Cardiac fibroblast (primary cell): ENCODE measurements at regions not wholly inside any gene's neighbourhood (a gene's known extent, or its start where the extent isn't known, plus 50 kb on each side); places are given as distances from the start of the nearest gene placed in this dataset.

ENCODE experiments used
- DNase-seq, 2 donors: peaks; one replicate each; pipeline versions ENCODE4 v3.0.0 to v3.0.0-alpha.2; 2010; ENCODE audit warnings: low read depth in 2 of 2
- H3K4me3 ChIP-seq, 2 donors: replicated peaks in 1 of 2; 1 replicate in 1 of 2; 2 replicates in 1 of 2; pipeline ENCODE4 v1.5.1; 2011; ENCODE audit warnings: low read depth in 2 of 2, low read length in 2 of 2, mild to moderate bottlenecking in 2 of 2, moderate library complexity in 1 of 2
- CTCF ChIP-seq: IDR thresholded peaks from one replicate; pipeline ENCODE4 v1.5.1; 2011; ENCODE audit warnings: low read depth, mild to moderate bottlenecking, low read length, inconsistent platforms

- no peak for TF ChIP-seq CTCF
- no peak overlapping the region for H3K4me3 ChIP-seq
- DNase-seq: no peak
Measured at GRCh38 chr18:56521263-56521662, 117.1 kb downstream of the TXNL1 start.

DNA sequence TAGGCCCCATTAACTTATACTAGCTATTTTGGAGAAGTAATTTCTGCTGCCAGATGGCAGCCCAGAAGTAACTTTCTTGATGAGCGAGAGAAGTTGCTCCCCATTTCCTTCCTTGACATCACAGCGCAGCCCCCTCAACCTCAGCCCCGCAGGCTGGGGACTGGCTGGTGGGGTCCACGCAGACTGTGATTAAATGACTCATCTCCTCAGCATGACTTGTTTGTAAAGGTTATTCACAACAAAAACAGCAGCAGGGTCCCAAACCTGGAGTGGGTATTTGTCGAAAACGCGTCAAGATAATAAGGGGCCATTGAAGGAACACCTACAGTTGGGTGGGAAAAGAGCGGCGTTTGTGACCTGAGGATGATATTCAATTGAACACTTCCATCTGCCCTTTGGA lies 120.6 kb downstream of the TXNL1 start:
- H3K4me3 ChIP-seq: no peak overlapping the region
- no peak for DNase-seq
- TF ChIP-seq CTCF: no peak

DNA sequence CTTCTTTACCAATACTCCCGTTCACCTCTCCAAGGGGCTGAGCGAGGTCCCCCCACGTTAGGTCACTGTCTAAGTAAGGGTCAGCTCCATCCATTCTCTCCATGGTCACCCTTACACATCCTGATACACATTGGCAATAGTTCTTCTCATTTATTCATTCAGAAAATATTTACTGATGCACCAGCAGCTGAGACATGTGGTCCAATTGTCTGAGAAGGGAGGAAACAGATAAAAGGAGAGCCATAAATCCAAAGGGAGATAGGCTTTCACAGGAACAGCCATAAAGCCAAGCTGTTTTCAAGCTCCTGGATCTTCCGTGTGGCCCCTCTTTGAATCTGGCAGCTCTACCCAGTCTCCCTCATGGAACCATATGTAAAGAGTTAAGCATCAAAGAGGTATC lies 121.2 kb downstream of the TXNL1 start:
- no peak for TF ChIP-seq CTCF
- H3K4me3 ChIP-seq: no peak overlapping the region
- DNase-seq: no peak

DNA sequence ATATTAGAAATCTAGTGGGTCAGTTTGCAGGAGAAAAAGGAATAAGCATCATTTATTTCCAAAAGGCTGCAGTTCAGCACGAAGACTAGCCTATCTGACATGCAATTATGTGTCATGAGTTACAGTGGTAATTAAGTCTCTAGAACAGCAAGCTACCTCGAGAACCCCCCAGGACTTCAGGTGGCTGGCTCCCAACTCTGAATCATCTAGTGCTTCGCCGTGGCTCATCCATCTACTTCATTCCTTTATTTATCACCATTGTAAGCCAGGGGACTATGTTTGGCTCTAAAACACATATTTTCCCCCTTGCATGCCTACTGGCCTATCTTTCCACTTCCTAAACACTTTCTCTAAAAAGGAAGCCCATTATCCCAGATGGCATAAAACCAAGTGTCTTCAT lies 121.6 kb downstream of the TXNL1 start:
- H3K4me3 ChIP-seq: no peak overlapping the region
- peak in 1 of 2 donors; percentile 17 for DNase-seq
- TF ChIP-seq CTCF: no peak

- H3K4me3 ChIP-seq: no peak overlapping the region
- TF ChIP-seq CTCF: no peak
- DNase-seq: no peak
Measured at GRCh38 chr18:56515522-56515921, 122.9 kb downstream of the TXNL1 start.

GRCh38 chr18:56511996-56512395 lies 126.4 kb downstream of the TXNL1 start:
- DNase-seq: no peak
- no peak overlapping the region for H3K4me3 ChIP-seq
- no peak for TF ChIP-seq CTCF

- TF ChIP-seq CTCF: no peak
Measured at GRCh38 chr18:56510108-56510507, 128.3 kb downstream of the TXNL1 start.

More at GRCh38 chr18:56510108-56510507, 128.3 kb downstream of the TXNL1 start:
- no peak overlapping the region for H3K4me3 ChIP-seq
- no peak for DNase-seq
